ENCODE measurements at regions not wholly inside any gene's neighbourhood (a gene's known extent, or its start where the extent isn't known, plus 50 kb on each side); places are given as distances from the start of the nearest gene placed in this dataset.

- no peak overlapping the region for H3K9ac ChIP-seq
- no peaks in the 10 kb centered on the region for H3K4me1 ChIP-seq (ENCODE audit: low read depth, poor library complexity, severe bottlenecking)
- TF ChIP-seq CTCF (conservative IDR thresholded peaks at IDR 0.05; ENCODE audit: low read depth, low read length) = no peak
- no peak overlapping the region for H2AFZ ChIP-seq (ENCODE audit: low read depth)
- no peaks in the 10 kb centered on the region for H3K36me3 ChIP-seq (ENCODE audit: insufficient read depth)
- no peak overlapping the region for H3K4me2 ChIP-seq
- no peaks in the 10 kb centered on the region for H4K20me1 ChIP-seq (ENCODE audit: insufficient read depth)
- no peak overlapping the region for H3K27ac ChIP-seq
- H3K27me3 ChIP-seq (ENCODE audit: insufficient read depth, low read depth) = no peaks in the 10 kb centered on the region
- no peaks in the 10 kb centered on the region for H3K79me2 ChIP-seq (ENCODE audit: insufficient read depth, low read depth)
- no peak overlapping the region for H3K4me3 ChIP-seq (IDR thresholded peaks at IDR 0.05; ENCODE audit: insufficient read depth, low read depth, low read length)
Measured at GRCh38 chr6:150813319-150813992, 52.0 kb upstream of the MTHFD1L start.

GRCh38 chr6:150813993-150814359 lies 51.5 kb upstream of the MTHFD1L start:
- H2AFZ ChIP-seq (ENCODE audit: low read depth) = no peak overlapping the region
- H3K27ac ChIP-seq = no peak overlapping the region
- H3K4me2 ChIP-seq = no peak overlapping the region

More at GRCh38 chr6:150813993-150814359, 51.5 kb upstream of the MTHFD1L start:
- Histone ChIP-seq H3K4me3 (IDR thresholded peaks at IDR 0.05; ENCODE audit: insufficient read depth, low read depth, low read length) (no peak overlapping the region), H3K27me3 (ENCODE audit: insufficient read depth, low read depth) (no peaks in the 10 kb centered on the region), H3K9ac (no peak overlapping the region), H3K79me2 (ENCODE audit: insufficient read depth, low read depth) (no peaks in the 10 kb centered on the region), H3K4me1 (ENCODE audit: low read depth, poor library complexity, severe bottlenecking) (no peaks in the 10 kb centered on the region), H4K20me1 (ENCODE audit: insufficient read depth) (no peaks in the 10 kb centered on the region), H3K36me3 (ENCODE audit: insufficient read depth) (no peaks in the 10 kb centered on the region)
- no peak for TF ChIP-seq CTCF (conservative IDR thresholded peaks at IDR 0.05; ENCODE audit: low read depth, low read length)

Measured in KMS-11 (cell line).